Fibroblast of villous mesenchyme (primary cell): ENCODE measurements at regions not wholly inside any gene's neighbourhood (a gene's known extent, or its start where the extent isn't known, plus 50 kb on each side); places are given as distances from the start of the nearest gene placed in this dataset.

ENCODE experiments used
- DNase-seq: peaks from one replicate; pipeline ENCODE4 v3.0.0-alpha.2; 2010; ENCODE audit warnings: low read depth
- H3K4me3 ChIP-seq: 2 replicates; pipeline ENCODE4 v1.5.1; 2011; ENCODE audit warnings: low read depth, mild to moderate bottlenecking, low read length
- TF ChIP-seq, protein P1 (sequence below): IDR thresholded peaks from 2 replicates; pipeline ENCODE4 v1.5.1; 2012; ENCODE audit warnings: low read depth, mild to moderate bottlenecking, low read length; ENCODE audit not compliant: insufficient read depth

GRCh38 chr2:190817082-190817481, 63.5 kb upstream of the GLS start:
- no peak for DNase-seq

DNA sequence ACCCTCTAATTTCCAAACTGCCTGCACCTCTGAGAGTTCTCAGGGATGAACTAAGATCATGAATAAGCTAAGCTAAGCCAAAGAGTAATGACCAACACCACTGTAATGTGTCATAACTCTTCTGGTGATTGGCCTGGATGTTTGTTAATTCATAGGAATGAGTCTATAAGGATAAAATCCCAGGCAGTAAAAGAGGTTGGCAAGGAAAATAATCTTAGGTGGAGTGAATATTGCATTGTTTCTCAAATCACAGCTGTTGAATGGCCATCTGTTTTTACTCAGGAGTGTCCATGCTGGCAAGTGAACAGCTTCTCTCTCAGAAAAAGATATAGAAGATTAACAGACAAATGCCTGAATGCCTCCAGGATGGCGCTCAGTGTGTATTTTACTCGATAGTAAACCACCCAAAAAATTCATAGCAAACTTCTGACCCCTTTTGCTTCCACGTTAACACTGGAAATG, 60.8 kb upstream of the GLS start:
- DNase-seq, result peak; percentile 97
- H3K4me3 ChIP-seq, result no peak overlapping the region
- TF ChIP-seq, protein P1, sequence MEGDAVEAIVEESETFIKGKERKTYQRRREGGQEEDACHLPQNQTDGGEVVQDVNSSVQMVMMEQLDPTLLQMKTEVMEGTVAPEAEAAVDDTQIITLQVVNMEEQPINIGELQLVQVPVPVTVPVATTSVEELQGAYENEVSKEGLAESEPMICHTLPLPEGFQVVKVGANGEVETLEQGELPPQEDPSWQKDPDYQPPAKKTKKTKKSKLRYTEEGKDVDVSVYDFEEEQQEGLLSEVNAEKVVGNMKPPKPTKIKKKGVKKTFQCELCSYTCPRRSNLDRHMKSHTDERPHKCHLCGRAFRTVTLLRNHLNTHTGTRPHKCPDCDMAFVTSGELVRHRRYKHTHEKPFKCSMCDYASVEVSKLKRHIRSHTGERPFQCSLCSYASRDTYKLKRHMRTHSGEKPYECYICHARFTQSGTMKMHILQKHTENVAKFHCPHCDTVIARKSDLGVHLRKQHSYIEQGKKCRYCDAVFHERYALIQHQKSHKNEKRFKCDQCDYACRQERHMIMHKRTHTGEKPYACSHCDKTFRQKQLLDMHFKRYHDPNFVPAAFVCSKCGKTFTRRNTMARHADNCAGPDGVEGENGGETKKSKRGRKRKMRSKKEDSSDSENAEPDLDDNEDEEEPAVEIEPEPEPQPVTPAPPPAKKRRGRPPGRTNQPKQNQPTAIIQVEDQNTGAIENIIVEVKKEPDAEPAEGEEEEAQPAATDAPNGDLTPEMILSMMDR, result no peak

More at GRCh38 chr2:190817082-190817481, 63.5 kb upstream of the GLS start:
- no peak overlapping the region for H3K4me3 ChIP-seq
- TF ChIP-seq, protein P1, result no peak

- no peak overlapping the region for H3K4me3 ChIP-seq
- DNase-seq, result no peak
- TF ChIP-seq, protein P1, result no peak
These were observed 60.2 kb upstream of the GLS start for GRCh38 chr2:190820416-190820815.

- H3K4me3 ChIP-seq, result no peak overlapping the region
- TF ChIP-seq, protein P1, result no peak
- no peak for DNase-seq
These were observed 58.6 kb upstream of the GLS start for GRCh38 chr2:190822043-190822442.

DNA sequence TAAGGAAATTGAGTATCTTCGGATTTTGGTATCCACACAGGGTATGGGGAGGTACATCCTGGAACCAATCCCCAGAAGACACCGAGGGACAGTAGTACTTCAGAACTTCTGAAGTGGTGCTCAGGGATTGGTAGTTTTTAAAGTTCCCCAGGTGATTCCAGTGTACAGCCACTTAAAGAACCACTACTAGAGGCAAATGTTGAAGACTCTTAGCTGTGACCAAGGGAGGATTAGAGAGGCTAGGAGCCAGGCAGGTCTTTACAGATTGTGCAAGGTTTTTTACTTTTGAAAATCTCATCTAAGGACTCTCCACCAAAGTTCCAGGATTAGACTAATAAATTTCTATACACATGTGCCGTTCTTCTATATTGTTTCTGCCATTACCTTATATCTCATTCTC, 52.9 kb upstream of the GLS start:
- no peak for DNase-seq
- TF ChIP-seq, protein P1, result no peak

GRCh38 chr2:190829642-190830041, 51.0 kb upstream of the GLS start:
- TF ChIP-seq, protein P1, result no peak
- H3K4me3 ChIP-seq, result no peak overlapping the region
- DNase-seq, result no peak

More for the DNA sequence above, 52.9 kb upstream of the GLS start:
- no peak overlapping the region for H3K4me3 ChIP-seq
